SW 1271 (cell line): ENCODE measurements at regions not wholly inside any gene's neighbourhood (a gene's known extent, or its start where the extent isn't known, plus 50 kb on each side); places are given as distances from the start of the nearest gene placed in this dataset.

Source experiments
- DNase-seq, 2 experiments: peaks; one replicate each; lab custom pipeline; 2025; lab: John Stamatoyannopoulos, UW

GRCh38 chr12:124630791-124631313, 63.4 kb upstream of the NCOR2 start:
- no peak for DNase-seq

GRCh38 chr12:124629789-124630480, 62.5 kb upstream of the NCOR2 start:
- no peak for DNase-seq

- no peak for DNase-seq
These were observed 61.7 kb upstream of the NCOR2 start for GRCh38 chr12:124629117-124629516.

- no peak for DNase-seq
These were observed 60.5 kb upstream of the NCOR2 start for GRCh38 chr12:124627956-124628355.

GRCh38 chr12:124626971-124627411, 59.6 kb upstream of the NCOR2 start:
- DNase-seq: no peak

GRCh38 chr12:124625867-124626675, 58.7 kb upstream of the NCOR2 start:
- DNase-seq: peak in 1 of 2 experiments; percentile 10

GRCh38 chr12:124624823-124625222, 57.4 kb upstream of the NCOR2 start:
- no peak for DNase-seq

- DNase-seq: no peak
These were observed 56.1 kb upstream of the NCOR2 start for GRCh38 chr12:124623344-124624035.

- DNase-seq: no peak
These were observed 55.4 kb upstream of the NCOR2 start for GRCh38 chr12:124622764-124623163.

- no peak for DNase-seq
These were observed 54.9 kb upstream of the NCOR2 start for GRCh38 chr12:124622331-124622730.

GRCh38 chr12:124621296-124621660, 53.9 kb upstream of the NCOR2 start:
- DNase-seq: no peak

GRCh38 chr12:124620606-124621295, 53.3 kb upstream of the NCOR2 start:
- no peak for DNase-seq

- DNase-seq: no peak
These were observed 51.0 kb upstream of the NCOR2 start for GRCh38 chr12:124618291-124618902.

- DNase-seq: no peak
These were observed 50.2 kb upstream of the NCOR2 start for GRCh38 chr12:124617615-124618014.
